GM12878 (cell line): ENCODE measurements at regions not wholly inside any gene's neighbourhood (a gene's known extent, or its start where the extent isn't known, plus 50 kb on each side); places are given as distances from the start of the nearest gene placed in this dataset.

Source experiments
- ATAC-seq: fragments of 200-7000 bp; cut with Tn5 transposase; 3 replicates; pipeline ENCODE4 v1.9.1; 2020; ENCODE audit warnings: mild to moderate bottlenecking, moderate library complexity
- BruUV-seq: library from RNA; stranded (reverse); fragments of 400-500 nt; replicated peaks from 2 replicates; lab custom pipeline; 2021; lab: Mats Ljungman, UMichigan
- CTCF ChIA-PET: fragments of 300-600 bp; sonication (Branson Sonifier 250); formaldehyde crosslinking; extraction: SDS; loops from one replicate; lab custom pipeline; 2021; ENCODE audit warnings: inconsistent platforms; lab: Yijun Ruan, JAX
- POLR2A ChIA-PET: fragments of 350-600 bp; formaldehyde crosslinking; extraction: SDS; loops from one replicate; lab custom pipeline; 2021; ENCODE audit warnings: inconsistent platforms; lab: Charles Lee
- RAD21 ChIA-PET: fragments of 300-600 bp; sonication (Branson Sonifier 250); formaldehyde crosslinking; loops from one replicate; lab custom pipeline; 2023; ENCODE audit warnings: antibody characterized with exemption; ENCODE audit not compliant: unreplicated experiment; lab: Charles Lee
- SMC1A ChIA-PET: fragments of 300-600 bp; sonication (Branson Sonifier 250); formaldehyde crosslinking; loops from one replicate; lab custom pipeline; 2023; ENCODE audit not compliant: unreplicated experiment, uncharacterized antibody; lab: Charles Lee
- DNase-seq: peaks from one replicate; pipeline ENCODE4 v3.0.0-alpha.2; 2011; ENCODE audit warnings: low read depth, low spot score
- FAIRE-seq: peaks from 3 replicates; lab custom pipeline; 2011; peaks lifted over from hg19 to GRCh38; lab: Jason Lieb, UNC
- H2AFZ ChIP-seq: 2 replicates; pipeline ENCODE4 v1.6.0; 2011; ENCODE audit warnings: low read depth, low read length, control low read depth; ENCODE audit not compliant: control insufficient read depth
- H3K27ac ChIP-seq: 2 replicates; pipeline ENCODE4 v1.5.1; 2011; ENCODE audit warnings: control low read depth; ENCODE audit not compliant: control insufficient read depth, insufficient read depth
- H3K27me3 ChIP-seq, 2 experiments: replicated peaks in 1 of 2; 2 replicates each; pipeline versions ENCODE4 v1.6.0 to v1.6.1; 2011; ENCODE audit warnings: low read length in 1 of 2; ENCODE audit not compliant: control insufficient read depth in 2 of 2, insufficient read depth in 2 of 2
- H3K36me3 ChIP-seq, 2 experiments: 2 replicates each; pipeline ENCODE4 v1.5.1; 2011; ENCODE audit warnings: low read length in 1 of 2; ENCODE audit not compliant: control insufficient read depth in 2 of 2, insufficient read depth in 2 of 2
- H3K4me1 ChIP-seq: 2 replicates; pipeline ENCODE4 v1.6.1; 2011; ENCODE audit warnings: mild to moderate bottlenecking, low read length, moderate library complexity, mixed read lengths; ENCODE audit not compliant: control insufficient read depth, insufficient read depth
- H3K4me2 ChIP-seq: 2 replicates; pipeline ENCODE4 v1.6.0; 2011; ENCODE audit warnings: control low read depth; ENCODE audit not compliant: control insufficient read depth, insufficient read depth
- H3K4me3 ChIP-seq: fragments of 200-600 bp; sonication (generic); 2 replicates; pipeline ENCODE4 v1.5.1; 2016
- H3K79me2 ChIP-seq: 2 replicates; pipeline ENCODE4 v1.6.0; 2011; ENCODE audit warnings: low read length; ENCODE audit not compliant: control insufficient read depth, insufficient read depth
- H3K9ac ChIP-seq: 2 replicates; pipeline ENCODE4 v1.8.0; 2011; ENCODE audit warnings: low read length, control low read depth, mixed read lengths; ENCODE audit not compliant: control insufficient read depth, insufficient read depth
- H3K9me3 ChIP-seq: replicated peaks from 3 replicates; pipeline ENCODE4 v1.5.1; 2011; ENCODE audit warnings: mild to moderate bottlenecking, low read length; ENCODE audit not compliant: control insufficient read depth, insufficient read depth
- H4K20me1 ChIP-seq: 2 replicates; pipeline ENCODE4 v1.6.0; 2011; ENCODE audit not compliant: control insufficient read depth, insufficient read depth
- CHD2 ChIP-seq: IDR thresholded peaks from 2 replicates; pipeline ENCODE4 v1.6.1; 2011; ENCODE audit warnings: low read depth, low read length, improper control_type of control experiment, borderline replicate concordance
- EGR1 ChIP-seq, 2 experiments: IDR thresholded peaks; 1 replicate in 1 of 2; 2 replicates in 1 of 2; pipeline ENCODE4 v1.6.1; 2011 to 2012; ENCODE audit warnings: low read depth in 2 of 2, low read length in 2 of 2, borderline replicate concordance in 1 of 2, mild to moderate bottlenecking in 1 of 2, moderate library complexity in 1 of 2
- FOXK2 ChIP-seq: fragments of 450-650 bp; IDR thresholded peaks from 2 replicates; pipeline ENCODE4 v1.6.1; 2017; ENCODE audit warnings: mild to moderate bottlenecking, moderate library complexity
- IKZF2 ChIP-seq, 2 experiments: fragments of 450-650 bp; IDR thresholded peaks; 2 replicates each; pipeline ENCODE4 v1.6.1; 2017; ENCODE audit warnings: mild to moderate bottlenecking in 2 of 2, moderate library complexity in 2 of 2
- KDM1A ChIP-seq: fragments of 200-600 bp; sonication (generic); IDR thresholded peaks from 2 replicates; pipeline ENCODE4 v1.6.1; 2016; ENCODE audit warnings: borderline replicate concordance
- PAX5 ChIP-seq: IDR thresholded peaks from 2 replicates; pipeline ENCODE4 v1.6.1; 2011; ENCODE audit warnings: low read depth, low read length, borderline replicate concordance
- RAD21 ChIP-seq: IDR thresholded peaks from 2 replicates; pipeline ENCODE4 v1.6.1; 2011; ENCODE audit warnings: mild to moderate bottlenecking, low read depth, low read length, moderate library complexity; ENCODE audit not compliant: insufficient read depth
- SMAD1 ChIP-seq: fragments of 450-650 bp; IDR thresholded peaks from 2 replicates; pipeline ENCODE4 v1.6.1; 2018; ENCODE audit warnings: mild to moderate bottlenecking, low read depth; ENCODE audit not compliant: partially characterized antibody
- SMC3 ChIP-seq: IDR thresholded peaks from 2 replicates; pipeline ENCODE4 v1.6.1; 2011; ENCODE audit warnings: low read length, improper control_type of control experiment, borderline replicate concordance
- TCF12 ChIP-seq: IDR thresholded peaks from 2 replicates; pipeline ENCODE4 v1.6.1; 2011; ENCODE audit warnings: low read depth, mild to moderate bottlenecking, low read length
- WGBS: methylation state at CpG from one replicate; pipeline ENCODE4 v1.1.6; 2016; ENCODE audit warnings: low lambda C conversion rate; ENCODE audit not compliant: insufficient replicate concordance, insufficient coverage; ENCODE audit errors: missing lambda C conversion rate; 5-methylcytosine and 5-hydroxymethylcytosine counted together
- in situ Hi-C: fragments of 300-500 bp; cut with MboI; formaldehyde crosslinking; loops from 9 replicates; pipeline ENCODE4 v1.14.3; 2018; ENCODE audit warnings: mixed read lengths
- intact Hi-C: fragments of 100-400 bp; cut with micrococcal nuclease; formaldehyde crosslinking; loops from one replicate; pipeline ENCODE4 v1.14.2; 2022; ENCODE audit not compliant: unreplicated experiment
- TF ChIP-seq, protein P1 (sequence below): IDR thresholded peaks from 2 replicates; pipeline ENCODE4 v1.6.1; 2012; ENCODE audit warnings: low read depth, low read length, improper control_type of control experiment
- TF ChIP-seq, protein P2 (sequence below), 3 experiments: IDR thresholded peaks in 2 of 3; conservative IDR thresholded peaks in 1 of 3; 2 replicates each; pipeline ENCODE4 v1.5.1; 2011; ENCODE audit warnings: low read depth in 3 of 3, low read length in 3 of 3, mild to moderate bottlenecking in 3 of 3, control low read depth in 2 of 3, moderate library complexity in 2 of 3, inconsistent platforms in 1 of 3, mixed read lengths in 1 of 3; ENCODE audit not compliant: control insufficient read depth in 2 of 3, insufficient read depth in 1 of 3; ENCODE audit errors: extremely low read depth in 1 of 3

DNA sequence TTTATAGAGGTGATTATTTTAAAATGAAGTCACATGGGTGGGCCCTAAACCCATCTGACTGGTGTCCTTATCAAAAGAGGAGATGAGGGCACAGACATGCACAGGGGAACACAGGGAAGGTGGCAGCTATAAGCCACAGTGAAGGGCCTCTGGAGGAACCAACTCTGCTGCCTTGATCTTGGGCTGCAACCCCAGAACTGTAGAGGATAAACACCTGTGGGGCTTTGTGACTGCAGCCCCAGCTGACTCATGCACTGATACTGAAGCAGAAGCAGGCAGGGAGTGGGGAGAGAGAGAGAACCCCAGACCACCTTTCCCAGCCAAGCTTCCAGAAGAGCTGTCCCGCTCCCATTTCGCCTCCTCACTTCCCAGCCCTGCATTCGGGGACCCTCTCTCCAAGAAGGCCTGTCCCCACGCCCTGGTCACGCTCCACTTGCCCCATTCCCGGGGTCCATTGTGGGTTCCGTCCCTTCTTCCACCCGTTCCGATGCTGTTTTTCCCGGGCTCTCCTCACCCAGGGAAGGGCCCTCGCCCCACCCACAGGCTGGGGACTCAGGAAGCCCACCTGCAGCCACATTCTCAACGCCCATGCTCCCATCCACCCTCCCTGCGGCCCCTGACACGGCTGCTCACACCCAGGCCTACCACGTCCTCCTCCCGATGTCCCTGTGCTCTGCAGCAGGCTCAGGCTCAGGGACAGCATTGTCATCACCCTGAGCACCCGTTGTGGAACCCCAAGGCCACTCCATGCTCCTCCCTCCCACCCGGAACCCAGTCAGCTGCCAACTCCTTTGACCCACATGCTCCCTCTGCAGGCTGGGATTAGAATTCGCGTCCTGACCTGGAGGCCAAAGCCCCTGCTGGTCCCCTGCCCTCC, 90.8 kb upstream of the SHANK2 start:
- H3K36me3 ChIP-seq: no peaks in the 10 kb centered on the region
- WGBS: 30% methylated on average over 20 of the region's 20 CpGs
- ChIA-PET POLR2A (no interaction called here), SMC1A (no interaction called here), RAD21 (no interaction called here), CTCF (no interaction called here)
- H4K20me1 ChIP-seq: no peaks in the 10 kb centered on the region
- DNase-seq: no peak
- H3K4me2 ChIP-seq: no peak overlapping the region
- in situ Hi-C loops: no loop called here
- no peaks in the 10 kb centered on the region for H3K79me2 ChIP-seq
- FAIRE-seq: no peak
- H3K4me1 ChIP-seq: no peaks in the 10 kb centered on the region
- no peak overlapping the region for H3K27ac ChIP-seq
- BruUV-seq: no TSS peak
- H3K9me3 ChIP-seq: no peaks in the 10 kb centered on the region
- TF ChIP-seq RAD21 (peak; percentile 42), IKZF2 (IDR thresholded peaks at IDR 0.05) (no peak), TCF12 (no peak), KDM1A (no peak), FOXK2 (no peak), CHD2 (no peak), PAX5 (peak; percentile 60; the same call in 1 of the 2 replicates), EGR1 (IDR thresholded peaks at IDR 0.05; ENCODE audit: borderline replicate concordance in 1 of 2, low read depth in 2 of 2, low read length in 2 of 2) (no peak), SMC3 (peak; percentile 45), SMAD1 (no peak)
- TF ChIP-seq, protein P1, sequence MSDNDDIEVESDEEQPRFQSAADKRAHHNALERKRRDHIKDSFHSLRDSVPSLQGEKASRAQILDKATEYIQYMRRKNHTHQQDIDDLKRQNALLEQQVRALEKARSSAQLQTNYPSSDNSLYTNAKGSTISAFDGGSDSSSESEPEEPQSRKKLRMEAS: no peak
- TF ChIP-seq, protein P2, sequence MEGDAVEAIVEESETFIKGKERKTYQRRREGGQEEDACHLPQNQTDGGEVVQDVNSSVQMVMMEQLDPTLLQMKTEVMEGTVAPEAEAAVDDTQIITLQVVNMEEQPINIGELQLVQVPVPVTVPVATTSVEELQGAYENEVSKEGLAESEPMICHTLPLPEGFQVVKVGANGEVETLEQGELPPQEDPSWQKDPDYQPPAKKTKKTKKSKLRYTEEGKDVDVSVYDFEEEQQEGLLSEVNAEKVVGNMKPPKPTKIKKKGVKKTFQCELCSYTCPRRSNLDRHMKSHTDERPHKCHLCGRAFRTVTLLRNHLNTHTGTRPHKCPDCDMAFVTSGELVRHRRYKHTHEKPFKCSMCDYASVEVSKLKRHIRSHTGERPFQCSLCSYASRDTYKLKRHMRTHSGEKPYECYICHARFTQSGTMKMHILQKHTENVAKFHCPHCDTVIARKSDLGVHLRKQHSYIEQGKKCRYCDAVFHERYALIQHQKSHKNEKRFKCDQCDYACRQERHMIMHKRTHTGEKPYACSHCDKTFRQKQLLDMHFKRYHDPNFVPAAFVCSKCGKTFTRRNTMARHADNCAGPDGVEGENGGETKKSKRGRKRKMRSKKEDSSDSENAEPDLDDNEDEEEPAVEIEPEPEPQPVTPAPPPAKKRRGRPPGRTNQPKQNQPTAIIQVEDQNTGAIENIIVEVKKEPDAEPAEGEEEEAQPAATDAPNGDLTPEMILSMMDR (IDR thresholded peaks at IDR 0.05 in 2 of 3, conservative IDR thresholded peaks at IDR 0.05 in 1 of 3; ENCODE audit: control insufficient read depth in 2 of 3, extremely low read depth in 1 of 3, insufficient read depth in 1 of 3, low read depth in 3 of 3, low read length in 3 of 3): peak; percentile 53 to 67 (median 65)
- H3K27me3 ChIP-seq: peaks cover 0 to 1% of the 10 kb centered on the region in 2 experiments; a peak in 1 of 4 replicates
- no peak overlapping the region for H3K9ac ChIP-seq
- no peak overlapping the region for H2AFZ ChIP-seq
- ATAC-seq: peak; percentile 77
- intact Hi-C loops: no loop called here
- no peak overlapping the region for H3K4me3 ChIP-seq
